HepG2 (cell line): ENCODE measurements at regions not wholly inside any gene's neighbourhood (a gene's known extent, or its start where the extent isn't known, plus 50 kb on each side); places are given as distances from the start of the nearest gene placed in this dataset.

Source experiments
- ATAC-seq: fragments of 200-7000 bp; cut with Tn5 transposase; 3 replicates; pipeline ENCODE4 v1.9.1; 2020; ENCODE audit warnings: mild to moderate bottlenecking, moderate library complexity
- BruUV-seq: library from RNA; stranded (reverse); fragments of 400-500 nt; replicated peaks from 2 replicates; lab custom pipeline; 2021; lab: Mats Ljungman, UMichigan
- CTCF ChIA-PET: fragments of 300-600 bp; formaldehyde crosslinking; extraction: SDS; loops from one replicate; lab custom pipeline; 2021; ENCODE audit warnings: low total read pairs, inconsistent platforms, low intra/inter-chr PET ratio; lab: Yijun Ruan, JAX
- POLR2A ChIA-PET: fragments of 350-600 bp; sonication (Branson Sonifier 250); formaldehyde crosslinking; loops from one replicate; lab custom pipeline; 2020; ENCODE audit warnings: antibody characterized with exemption, inconsistent platforms; lab: Yijun Ruan, JAX
- DNase-seq: peaks from one replicate; pipeline ENCODE4 v3.0.0-alpha.2; 2015; ENCODE audit warnings: low spot score
- FAIRE-seq: peaks from 3 replicates; lab custom pipeline; 2011; peaks lifted over from hg19 to GRCh38; lab: Jason Lieb, UNC
- H2AFZ ChIP-seq: one replicate; pipeline ENCODE4 v1.6.1; 2011; ENCODE audit warnings: low read length, inconsistent platforms
- H3K27ac ChIP-seq: fragments of 300-600 bp; 3 replicates; pipeline ENCODE4 v1.8.0; 2011; ENCODE audit warnings: mixed run types, mild to moderate bottlenecking, mixed read lengths, low read length, inconsistent platforms; ENCODE audit not compliant: insufficient read depth; ENCODE audit errors: extremely low read length
- H3K27me3 ChIP-seq, 2 experiments: fragments of 200-600 bp in 1 of 2; 2 replicates in 1 of 2; 3 replicates in 1 of 2; pipeline versions ENCODE4 v1.6.0 to v1.8.0; 2011; ENCODE audit warnings: low read length in 2 of 2, mild to moderate bottlenecking in 2 of 2, moderate library complexity in 2 of 2, inconsistent platforms in 1 of 2; ENCODE audit not compliant: insufficient read depth in 2 of 2, control insufficient read depth in 1 of 2
- H3K36me3 ChIP-seq, 2 experiments: fragments of 200-600 bp in 1 of 2; replicated peaks in 1 of 2; 2 replicates in 1 of 2; 3 replicates in 1 of 2; pipeline versions ENCODE4 v1.5.1 to v1.8.0; 2011; ENCODE audit warnings: low read length in 2 of 2, inconsistent platforms in 1 of 2; ENCODE audit not compliant: insufficient read depth in 2 of 2, control insufficient read depth in 1 of 2
- H3K4me1 ChIP-seq: 2 replicates; pipeline ENCODE4 v1.5.1; 2012; ENCODE audit warnings: low read length, inconsistent platforms; ENCODE audit not compliant: insufficient read depth
- H3K4me2 ChIP-seq: 2 replicates; pipeline ENCODE4 v1.6.0; 2011; ENCODE audit warnings: low read depth, low read length, inconsistent platforms
- H3K4me3 ChIP-seq, 3 experiments: fragments of 200-600 bp in 1 of 3; sonication (generic), shearing (Covaris generic) in 1 of 3; replicated peaks in 1 of 3; 2 replicates each; pipeline ENCODE4 v1.5.1; 2011 to 2016; ENCODE audit warnings: low read length in 3 of 3, inconsistent platforms in 2 of 3, low read depth in 2 of 3, mild to moderate bottlenecking in 2 of 3, control low read depth in 1 of 3, mixed read lengths in 1 of 3; ENCODE audit not compliant: insufficient read depth in 1 of 3
- H3K79me2 ChIP-seq: one replicate; pipeline ENCODE4 v1.6.1; 2011; ENCODE audit warnings: low read length, inconsistent platforms; ENCODE audit not compliant: insufficient read depth
- H3K9ac ChIP-seq: 2 replicates; pipeline ENCODE4 v1.6.0; 2011; ENCODE audit warnings: mild to moderate bottlenecking, low read depth, low read length, inconsistent platforms; ENCODE audit not compliant: insufficient read depth
- H3K9me3 ChIP-seq: 2 replicates; pipeline ENCODE4 v1.5.1; 2012; ENCODE audit warnings: mild to moderate bottlenecking, low read length
- H4K20me1 ChIP-seq: 2 replicates; pipeline ENCODE4 v1.6.0; 2011; ENCODE audit warnings: inconsistent platforms, mild to moderate bottlenecking, low read length, moderate library complexity; ENCODE audit not compliant: insufficient read depth
- E2F1 ChIP-seq: sonication (generic); formaldehyde crosslinking; IDR thresholded peaks from 2 replicates; pipeline ENCODE4 v1.5.0; 2020; ENCODE audit warnings: missing genetic modification reagents
- GMEB1 ChIP-seq: sonication (generic); formaldehyde crosslinking; IDR thresholded peaks from 2 replicates; pipeline ENCODE4 v1.5.1; 2020; ENCODE audit warnings: missing genetic modification reagents, mild to moderate bottlenecking, borderline replicate concordance
- HBP1 ChIP-seq: IDR thresholded peaks from 2 replicates; pipeline ENCODE4 v1.6.1; 2016; ENCODE audit warnings: low read depth, control low read depth
- NONO ChIP-seq, 2 experiments: fragments of 450-650 bp in 1 of 2; sonication (generic) in 1 of 2; formaldehyde crosslinking in 1 of 2; IDR thresholded peaks in 1 of 2; conservative IDR thresholded peaks in 1 of 2; 2 replicates each; pipeline versions ENCODE4 v1.6.1 to v1.8.0; 2017 to 2022; ENCODE audit warnings: mild to moderate bottlenecking in 1 of 2, missing genetic modification reagents in 1 of 2, moderate library complexity in 1 of 2
- PREB ChIP-seq: sonication (generic); formaldehyde crosslinking; IDR thresholded peaks from 2 replicates; pipeline ENCODE4 v1.4.0; 2020; ENCODE audit warnings: missing genetic modification reagents
- ZBTB33 ChIP-seq: sonication (generic); formaldehyde crosslinking; IDR thresholded peaks from 2 replicates; pipeline ENCODE4 v1.4.0; 2020; ENCODE audit warnings: missing genetic modification reagents
- ZSCAN25 ChIP-seq: sonication (generic); formaldehyde crosslinking; IDR thresholded peaks from 2 replicates; pipeline ENCODE4 v1.8.0; 2022; ENCODE audit warnings: mild to moderate bottlenecking, missing genetic modification reagents
- WGBS: methylation state at CpG from one replicate; pipeline ENCODE4 v1.1.6; 2017; ENCODE audit warnings: low lambda C conversion rate; 5-methylcytosine and 5-hydroxymethylcytosine counted together
- in situ Hi-C: cut with HindIII; loops from 2 replicates; pipeline ENCODE4 v1.10.0; 2017; ENCODE audit warnings: low pct_unique_long_range_greater_than_20kb; ENCODE audit not compliant: extremely low pct_ligation_motif_present
- intact Hi-C: fragments of 100-400 bp; cut with micrococcal nuclease; formaldehyde crosslinking; loops from one replicate; pipeline ENCODE4 v1.10.0; 2022; ENCODE audit not compliant: unreplicated experiment

GRCh38 chr7:41164440-41164839 lies 538.5 kb downstream of the INHBA start:
- no peaks in the 10 kb centered on the region for H3K27me3 ChIP-seq
- no peak for TF ChIP-seq E2F1 (CRISPR knock-in tag)
- no peak overlapping the region for H3K4me3 ChIP-seq
- no peaks in the 10 kb centered on the region for H4K20me1 ChIP-seq
- no peaks in the 10 kb centered on the region for H3K4me1 ChIP-seq
- H3K4me2 ChIP-seq = no peak overlapping the region
- H3K79me2 ChIP-seq = no peaks in the 10 kb centered on the region
- no peaks in the 10 kb centered on the region for H3K36me3 ChIP-seq
- FAIRE-seq = no peak
- H3K9ac ChIP-seq = no peak overlapping the region
- ChIA-PET CTCF (no interaction called here), POLR2A (no interaction called here)
- WGBS = 21% methylated on average over 2 of the region's 2 CpGs
- peaks cover 17% of the 10 kb centered on the region for H3K9me3 ChIP-seq
- in situ Hi-C loops = no loop called here
- no peak overlapping the region for H2AFZ ChIP-seq
- intact Hi-C loops = no loop called here
- no peak overlapping the region for H3K27ac ChIP-seq
- no peak for DNase-seq
- no TSS peak for BruUV-seq
- ATAC-seq = no peak

GRCh38 chr7:41163991-41164390 lies 538.9 kb downstream of the INHBA start:
- H3K4me1 ChIP-seq = no peaks in the 10 kb centered on the region
- no peak overlapping the region for H3K4me3 ChIP-seq
- H4K20me1 ChIP-seq = no peaks in the 10 kb centered on the region
- TF ChIP-seq GMEB1 (CRISPR knock-in tag) (no peak), ZSCAN25 (no peak), NONO (IDR thresholded peaks at IDR 0.05) (no peak), NONO (CRISPR knock-in tag; conservative IDR thresholded peaks at IDR 0.05) (no peak), PREB (CRISPR knock-in tag) (no peak), ZBTB33 (no peak), HBP1 (no peak)
- TF ChIP-seq, all 625 proteins: peak for 0
- Histone ChIP-seq H3K79me2 (no peaks in the 10 kb centered on the region), H3K27ac (no peak overlapping the region), H3K9ac (no peak overlapping the region), H3K9me3 (peaks cover 17% of the 10 kb centered on the region), H3K27me3 (no peaks in the 10 kb centered on the region), H3K4me2 (no peak overlapping the region), H2AFZ (no peak overlapping the region), H3K36me3 (no peaks in the 10 kb centered on the region)
- ChIA-PET CTCF (no interaction called here), POLR2A (no interaction called here)
- BruUV-seq = no TSS peak
- in situ Hi-C loops (no loop called here), intact Hi-C loops (no loop called here)
- WGBS = 17% methylated on average over 3 of the region's 3 CpGs
- no peak for ATAC-seq
- DNase-seq = no peak
- no peak for FAIRE-seq
